Activated effector memory CD4-positive, alpha-beta T cell treated with anti-CD3 and anti-CD28 coated beads, Interleukin-2, amount 50 U/mL, for 16 hours (primary cell): ENCODE measurements at regions not wholly inside any gene's neighbourhood (a gene's known extent, or its start where the extent isn't known, plus 50 kb on each side); places are given as distances from the start of the nearest gene placed in this dataset.
"Not testable (repeated sequence)": the region's sequence is repeated elsewhere in the genome, so short reads cannot be mapped to it uniquely, and the experiment has no call there.

Experiments used
- DNase-seq: peaks from one replicate; pipeline ENCODE4 v3.0.0-alpha.2; 2020

- not testable (repeated sequence) for DNase-seq
Observed at GRCh38 chr1:185538309-185538898, 195.8 kb upstream of the HMCN1 start.

GRCh38 chr1:185537596-185537995 lies 196.6 kb upstream of the HMCN1 start:
- no peak for DNase-seq

- DNase-seq, result no peak
Observed at GRCh38 chr1:185536165-185536920, 197.8 kb upstream of the HMCN1 start.

GRCh38 chr1:185535621-185536020 lies 198.6 kb upstream of the HMCN1 start:
- no peak for DNase-seq

- DNase-seq, result no peak
Observed at GRCh38 chr1:185534801-185535200, 199.4 kb upstream of the HMCN1 start.

GRCh38 chr1:185533596-185533995 lies 200.6 kb upstream of the HMCN1 start:
- DNase-seq, result no peak

GRCh38 chr1:185532856-185533255 lies 201.3 kb upstream of the HMCN1 start:
- DNase-seq, result no peak

- no peak for DNase-seq
Observed at GRCh38 chr1:185531838-185532237, 202.4 kb upstream of the HMCN1 start.

- DNase-seq, result no peak
Observed at GRCh38 chr1:185530215-185530614, 204.0 kb upstream of the HMCN1 start.

- DNase-seq, result no peak
Observed at GRCh38 chr1:185529673-185530072, 204.5 kb upstream of the HMCN1 start.

- no peak for DNase-seq
Observed at GRCh38 chr1:185528084-185528676, 206.0 kb upstream of the HMCN1 start.

GRCh38 chr1:185526344-185527307 lies 207.6 kb upstream of the HMCN1 start:
- no peak for DNase-seq

- DNase-seq, result no peak
Observed at GRCh38 chr1:185520188-185520920, 203.3 kb upstream of the IVNS1ABP start.

GRCh38 chr1:185517808-185518419 lies 200.9 kb upstream of the IVNS1ABP start:
- no peak for DNase-seq

- not testable (repeated sequence) for DNase-seq
Observed at GRCh38 chr1:185517301-185517700, 200.3 kb upstream of the IVNS1ABP start.

- DNase-seq, result no peak
Observed at GRCh38 chr1:185515696-185516095, 198.7 kb upstream of the IVNS1ABP start.

GRCh38 chr1:185514311-185514710 lies 197.3 kb upstream of the IVNS1ABP start:
- DNase-seq, result no peak

- no peak for DNase-seq
Observed at GRCh38 chr1:185512442-185512841, 195.4 kb upstream of the IVNS1ABP start.

GRCh38 chr1:185501099-185501498 lies 184.1 kb upstream of the IVNS1ABP start:
- no peak for DNase-seq

- DNase-seq, result no peak
Observed at GRCh38 chr1:185500001-185500626, 183.1 kb upstream of the IVNS1ABP start.

GRCh38 chr1:185498207-185498606 lies 181.2 kb upstream of the IVNS1ABP start:
- no peak for DNase-seq
